ENCODE measurements at regions not wholly inside any gene's neighbourhood (a gene's known extent, or its start where the extent isn't known, plus 50 kb on each side); places are given as distances from the start of the nearest gene placed in this dataset.

DNA sequence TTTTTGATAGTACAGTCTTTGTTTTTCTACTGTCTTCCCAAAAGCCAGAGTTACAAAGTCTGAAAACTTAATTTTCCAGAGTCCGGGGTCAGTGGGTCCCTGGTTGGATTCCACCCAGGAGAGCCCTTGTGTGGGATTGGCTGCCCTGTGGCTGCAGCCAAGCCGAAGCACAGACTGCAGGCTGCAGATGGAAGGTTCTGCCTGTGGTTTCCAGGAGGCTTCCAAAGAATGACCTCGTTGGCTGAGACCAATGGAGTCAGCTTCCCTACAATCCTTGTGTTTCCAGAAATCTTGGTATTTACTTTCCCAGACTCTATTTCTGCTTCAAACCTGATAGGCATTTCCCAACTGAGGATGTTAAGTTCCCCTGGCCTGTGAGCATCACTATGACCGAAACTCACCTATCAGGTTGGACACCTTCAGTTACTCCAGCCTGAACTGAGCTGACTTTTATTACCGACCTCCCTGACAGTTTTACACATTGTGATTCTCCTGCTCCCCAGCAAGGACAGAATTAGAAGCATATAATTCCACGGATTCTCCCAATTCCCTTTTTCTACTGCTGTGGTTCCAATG is 117.5 kb upstream of the CCDC68 start:
- Histone ChIP-seq H4K20me1 (replicated peaks; ENCODE audit: insufficient read depth) (no peaks in the 10 kb centered on the region), H3K79me2 (replicated peaks; ENCODE audit: insufficient read depth) (no peaks in the 10 kb centered on the region), H2AFZ (no peak overlapping the region), H3K4me2 (no peak overlapping the region), H3K27me3 (ENCODE audit: insufficient read depth) (no peaks in the 10 kb centered on the region), H3K4me3 (no peak overlapping the region), H3K27ac (ENCODE audit: low read depth) (no peak overlapping the region), H3K4me1 (ENCODE audit: insufficient read depth) (no peaks in the 10 kb centered on the region), H3K9me2 (ENCODE audit: insufficient read depth) (no peaks in the 10 kb centered on the region; the same call in 1 of the 2 replicates), H3K36me3 (ENCODE audit: insufficient read depth) (no peaks in the 10 kb centered on the region), H3F3A (replicated peaks; ENCODE audit: low read depth) (no peaks in the 10 kb centered on the region)
- H3K9me3 Mint-ChIP-seq = no peaks in the 10 kb centered on the region
- TF ChIP-seq ZNF331 (CRISPR knock-in tag; IDR thresholded peaks at IDR 0.05; ENCODE audit: low read depth) (no peak), POLR2AphosphoS5 (IDR thresholded peaks at IDR 0.05; ENCODE audit: low read depth) (no peak), NANOG (IDR thresholded peaks at IDR 0.05; ENCODE audit: borderline replicate concordance) (no peak), ZNF114 (CRISPR knock-in tag; IDR thresholded peaks at IDR 0.05) (no peak), EZH2phosphoT487 (IDR thresholded peaks at IDR 0.05; ENCODE audit: unreplicated experiment) (no peak), EZH2 (IDR thresholded peaks at IDR 0.05; ENCODE audit: low read depth, unreplicated experiment) (no peak), JUNB (IDR thresholded peaks at IDR 0.05; ENCODE audit: unreplicated experiment) (no peak)
- TF ChIP-seq, protein P1, sequence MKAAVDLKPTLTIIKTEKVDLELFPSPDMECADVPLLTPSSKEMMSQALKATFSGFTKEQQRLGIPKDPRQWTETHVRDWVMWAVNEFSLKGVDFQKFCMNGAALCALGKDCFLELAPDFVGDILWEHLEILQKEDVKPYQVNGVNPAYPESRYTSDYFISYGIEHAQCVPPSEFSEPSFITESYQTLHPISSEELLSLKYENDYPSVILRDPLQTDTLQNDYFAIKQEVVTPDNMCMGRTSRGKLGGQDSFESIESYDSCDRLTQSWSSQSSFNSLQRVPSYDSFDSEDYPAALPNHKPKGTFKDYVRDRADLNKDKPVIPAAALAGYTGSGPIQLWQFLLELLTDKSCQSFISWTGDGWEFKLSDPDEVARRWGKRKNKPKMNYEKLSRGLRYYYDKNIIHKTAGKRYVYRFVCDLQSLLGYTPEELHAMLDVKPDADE (IDR thresholded peaks at IDR 0.05) = no peak
- TF ChIP-seq, protein P2, sequence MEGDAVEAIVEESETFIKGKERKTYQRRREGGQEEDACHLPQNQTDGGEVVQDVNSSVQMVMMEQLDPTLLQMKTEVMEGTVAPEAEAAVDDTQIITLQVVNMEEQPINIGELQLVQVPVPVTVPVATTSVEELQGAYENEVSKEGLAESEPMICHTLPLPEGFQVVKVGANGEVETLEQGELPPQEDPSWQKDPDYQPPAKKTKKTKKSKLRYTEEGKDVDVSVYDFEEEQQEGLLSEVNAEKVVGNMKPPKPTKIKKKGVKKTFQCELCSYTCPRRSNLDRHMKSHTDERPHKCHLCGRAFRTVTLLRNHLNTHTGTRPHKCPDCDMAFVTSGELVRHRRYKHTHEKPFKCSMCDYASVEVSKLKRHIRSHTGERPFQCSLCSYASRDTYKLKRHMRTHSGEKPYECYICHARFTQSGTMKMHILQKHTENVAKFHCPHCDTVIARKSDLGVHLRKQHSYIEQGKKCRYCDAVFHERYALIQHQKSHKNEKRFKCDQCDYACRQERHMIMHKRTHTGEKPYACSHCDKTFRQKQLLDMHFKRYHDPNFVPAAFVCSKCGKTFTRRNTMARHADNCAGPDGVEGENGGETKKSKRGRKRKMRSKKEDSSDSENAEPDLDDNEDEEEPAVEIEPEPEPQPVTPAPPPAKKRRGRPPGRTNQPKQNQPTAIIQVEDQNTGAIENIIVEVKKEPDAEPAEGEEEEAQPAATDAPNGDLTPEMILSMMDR (conservative IDR thresholded peaks at IDR 0.05; ENCODE audit: low read depth in 2 of 2) = no peak
- TF ChIP-seq, protein P3, sequence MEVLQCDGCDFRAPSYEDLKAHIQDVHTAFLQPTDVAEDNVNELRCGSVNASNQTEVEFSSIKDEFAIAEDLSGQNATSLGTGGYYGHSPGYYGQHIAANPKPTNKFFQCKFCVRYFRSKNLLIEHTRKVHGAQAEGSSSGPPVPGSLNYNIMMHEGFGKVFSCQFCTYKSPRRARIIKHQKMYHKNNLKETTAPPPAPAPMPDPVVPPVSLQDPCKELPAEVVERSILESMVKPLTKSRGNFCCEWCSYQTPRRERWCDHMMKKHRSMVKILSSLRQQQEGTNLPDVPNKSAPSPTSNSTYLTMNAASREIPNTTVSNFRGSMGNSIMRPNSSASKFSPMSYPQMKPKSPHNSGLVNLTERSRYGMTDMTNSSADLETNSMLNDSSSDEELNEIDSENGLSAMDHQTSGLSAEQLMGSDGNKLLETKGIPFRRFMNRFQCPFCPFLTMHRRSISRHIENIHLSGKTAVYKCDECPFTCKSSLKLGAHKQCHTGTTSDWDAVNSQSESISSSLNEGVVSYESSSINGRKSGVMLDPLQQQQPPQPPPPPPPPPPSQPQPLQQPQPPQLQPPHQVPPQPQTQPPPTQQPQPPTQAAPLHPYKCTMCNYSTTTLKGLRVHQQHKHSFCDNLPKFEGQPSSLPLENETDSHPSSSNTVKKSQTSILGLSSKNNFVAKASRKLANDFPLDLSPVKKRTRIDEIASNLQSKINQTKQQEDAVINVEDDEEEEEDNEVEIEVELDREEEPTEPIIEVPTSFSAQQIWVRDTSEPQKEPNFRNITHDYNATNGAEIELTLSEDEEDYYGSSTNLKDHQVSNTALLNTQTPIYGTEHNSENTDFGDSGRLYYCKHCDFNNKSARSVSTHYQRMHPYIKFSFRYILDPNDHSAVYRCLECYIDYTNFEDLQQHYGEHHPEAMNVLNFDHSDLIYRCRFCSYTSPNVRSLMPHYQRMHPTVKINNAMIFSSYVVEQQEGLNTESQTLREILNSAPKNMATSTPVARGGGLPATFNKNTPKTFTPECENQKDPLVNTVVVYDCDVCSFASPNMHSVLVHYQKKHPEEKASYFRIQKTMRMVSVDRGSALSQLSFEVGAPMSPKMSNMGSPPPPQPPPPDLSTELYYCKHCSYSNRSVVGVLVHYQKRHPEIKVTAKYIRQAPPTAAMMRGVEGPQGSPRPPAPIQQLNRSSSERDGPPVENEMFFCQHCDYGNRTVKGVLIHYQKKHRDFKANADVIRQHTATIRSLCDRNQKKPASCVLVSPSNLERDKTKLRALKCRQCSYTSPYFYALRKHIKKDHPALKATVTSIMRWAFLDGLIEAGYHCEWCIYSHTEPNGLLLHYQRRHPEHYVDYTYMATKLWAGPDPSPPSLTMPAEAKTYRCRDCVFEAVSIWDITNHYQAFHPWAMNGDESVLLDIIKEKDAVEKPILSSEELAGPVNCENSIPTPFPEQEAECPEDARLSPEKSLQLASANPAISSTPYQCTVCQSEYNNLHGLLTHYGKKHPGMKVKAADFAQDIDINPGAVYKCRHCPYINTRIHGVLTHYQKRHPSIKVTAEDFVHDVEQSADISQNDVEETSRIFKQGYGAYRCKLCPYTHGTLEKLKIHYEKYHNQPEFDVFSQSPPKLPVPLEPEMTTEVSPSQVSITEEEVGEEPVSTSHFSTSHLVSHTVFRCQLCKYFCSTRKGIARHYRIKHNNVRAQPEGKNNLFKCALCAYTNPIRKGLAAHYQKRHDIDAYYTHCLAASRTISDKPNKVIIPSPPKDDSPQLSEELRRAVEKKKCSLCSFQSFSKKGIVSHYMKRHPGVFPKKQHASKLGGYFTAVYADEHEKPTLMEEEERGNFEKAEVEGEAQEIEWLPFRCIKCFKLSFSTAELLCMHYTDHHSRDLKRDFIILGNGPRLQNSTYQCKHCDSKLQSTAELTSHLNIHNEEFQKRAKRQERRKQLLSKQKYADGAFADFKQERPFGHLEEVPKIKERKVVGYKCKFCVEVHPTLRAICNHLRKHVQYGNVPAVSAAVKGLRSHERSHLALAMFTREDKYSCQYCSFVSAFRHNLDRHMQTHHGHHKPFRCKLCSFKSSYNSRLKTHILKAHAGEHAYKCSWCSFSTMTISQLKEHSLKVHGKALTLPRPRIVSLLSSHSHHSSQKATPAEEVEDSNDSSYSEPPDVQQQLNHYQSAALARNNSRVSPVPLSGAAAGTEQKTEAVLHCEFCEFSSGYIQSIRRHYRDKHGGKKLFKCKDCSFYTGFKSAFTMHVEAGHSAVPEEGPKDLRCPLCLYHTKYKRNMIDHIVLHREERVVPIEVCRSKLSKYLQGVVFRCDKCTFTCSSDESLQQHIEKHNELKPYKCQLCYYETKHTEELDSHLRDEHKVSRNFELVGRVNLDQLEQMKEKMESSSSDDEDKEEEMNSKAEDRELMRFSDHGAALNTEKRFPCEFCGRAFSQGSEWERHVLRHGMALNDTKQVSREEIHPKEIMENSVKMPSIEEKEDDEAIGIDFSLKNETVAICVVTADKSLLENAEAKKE (CRISPR knock-in tag; IDR thresholded peaks at IDR 0.05) = no peak
- no peaks in the 10 kb centered on the region for H3K36me3 Mint-ChIP-seq (ENCODE audit: low read depth)
- no peak for DNase-seq (ENCODE audit: low spot score)
- H3K27me3 Mint-ChIP-seq (ENCODE audit: insufficient read depth, low read depth, poor library complexity) = peaks cover 6% of the 10 kb centered on the region
- H3K27ac Mint-ChIP-seq = no peak overlapping the region
- no peak overlapping the region for H3K4me3 Mint-ChIP-seq
- H3K4me1 Mint-ChIP-seq = 0 out of 3 replicates have a peak, but pooled peaks cover 5% of the 10 kb centered on the region
- no peak for ATAC-seq
